Activated CD8-positive, alpha-beta memory T cell treated with anti-CD3 and anti-CD28 coated beads for 36 hours (primary cell): ENCODE measurements at regions not wholly inside any gene's neighbourhood (a gene's known extent, or its start where the extent isn't known, plus 50 kb on each side); places are given as distances from the start of the nearest gene placed in this dataset.

Source experiments
- CTCF ChIA-PET: fragments of 350-600 bp; sonication (Branson Sonifier 250); formaldehyde crosslinking; loops from one replicate; lab custom pipeline; 2021; ENCODE audit warnings: antibody characterized with exemption; lab: Charles Lee
- POLR2A ChIA-PET: fragments of 350-600 bp; sonication (Branson Sonifier 250); formaldehyde crosslinking; loops from one replicate; lab custom pipeline; 2021; ENCODE audit warnings: antibody characterized with exemption; lab: Charles Lee

- POLR2A ChIA-PET: no interaction called here
- CTCF ChIA-PET: interaction anchor here (0.6 kb wide), 1 partner anchor 542 kb away, joined by 5 read pairs; no protein-coding TSS in a partner anchor
Measured at GRCh38 chr9:89878687-89879086, 273.9 kb downstream of the GADD45G start.

- CTCF ChIA-PET: no interaction called here
- POLR2A ChIA-PET: no interaction called here
Measured at GRCh38 chr9:89879276-89879675, 274.5 kb downstream of the GADD45G start.

GRCh38 chr9:89879701-89880100 is 274.9 kb downstream of the GADD45G start:
- POLR2A ChIA-PET: no interaction called here
- CTCF ChIA-PET: no interaction called here

- CTCF ChIA-PET: no interaction called here
Measured at GRCh38 chr9:89880161-89880560, 275.3 kb downstream of the GADD45G start.

GRCh38 chr9:89880721-89881120 is 275.9 kb downstream of the GADD45G start:
- CTCF ChIA-PET: no interaction called here
- POLR2A ChIA-PET: no interaction called here

More at GRCh38 chr9:89880161-89880560, 275.3 kb downstream of the GADD45G start:
- POLR2A ChIA-PET: no interaction called here

- POLR2A ChIA-PET: no interaction called here
- CTCF ChIA-PET: no interaction called here
Measured at GRCh38 chr9:89881431-89881830, 276.6 kb downstream of the GADD45G start.

GRCh38 chr9:89882930-89883361 is 278.1 kb downstream of the GADD45G start:
- POLR2A ChIA-PET: no interaction called here
- CTCF ChIA-PET: no interaction called here

GRCh38 chr9:89883401-89884341 is 278.9 kb downstream of the GADD45G start:
- ChIA-PET POLR2A (no interaction called here), CTCF (no interaction called here)

- ChIA-PET CTCF (no interaction called here), POLR2A (no interaction called here)
Measured at GRCh38 chr9:89884356-89885083, 279.7 kb downstream of the GADD45G start.

GRCh38 chr9:89885156-89885555 is 280.3 kb downstream of the GADD45G start:
- ChIA-PET POLR2A (no interaction called here), CTCF (no interaction called here)

- CTCF ChIA-PET: no interaction called here
- POLR2A ChIA-PET: no interaction called here
Measured at GRCh38 chr9:89886281-89886700, 281.5 kb downstream of the GADD45G start.

- CTCF ChIA-PET: no interaction called here
- POLR2A ChIA-PET: no interaction called here
Measured at GRCh38 chr9:89887286-89887685, 282.5 kb downstream of the GADD45G start.

- POLR2A ChIA-PET: no interaction called here
- CTCF ChIA-PET: no interaction called here
Measured at GRCh38 chr9:89888233-89888632, 283.4 kb downstream of the GADD45G start.

GRCh38 chr9:89888677-89889076 is 283.9 kb downstream of the GADD45G start:
- CTCF ChIA-PET: no interaction called here
- POLR2A ChIA-PET: no interaction called here

- CTCF ChIA-PET: interaction anchor here (0.6 kb wide), 1 partner anchor 287 kb away, joined by 5 read pairs; no protein-coding TSS in a partner anchor
- POLR2A ChIA-PET: interaction anchor here (0.6 kb wide), 1 partner anchor 325 kb away, joined by 3 read pairs; no protein-coding TSS in a partner anchor
Measured at GRCh38 chr9:89889865-89890264, 285.1 kb downstream of the GADD45G start.

GRCh38 chr9:89890326-89890980 is 285.6 kb downstream of the GADD45G start:
- CTCF ChIA-PET: interaction anchor here (0.6 kb wide), 1 partner anchor 287 kb away, joined by 5 read pairs; no protein-coding TSS in a partner anchor
- POLR2A ChIA-PET: no interaction called here

GRCh38 chr9:89891221-89891590 is 286.4 kb downstream of the GADD45G start:
- ChIA-PET POLR2A (interaction anchor here (0.7 kb wide), 1 partner anchor 294 kb away, joined by 3 read pairs; no protein-coding TSS in a partner anchor), CTCF (no interaction called here)

GRCh38 chr9:89891591-89892304 is 286.9 kb downstream of the GADD45G start:
- ChIA-PET CTCF (no interaction called here), POLR2A (interaction anchor here (0.7 kb wide), 1 partner anchor 294 kb away, joined by 3 read pairs; no protein-coding TSS in a partner anchor)

- ChIA-PET CTCF (no interaction called here), POLR2A (no interaction called here)
Measured at GRCh38 chr9:89892920-89893319, 288.1 kb downstream of the GADD45G start.
